Parathyroid adenoma (tissue), 2 donors: ENCODE measurements at regions not wholly inside any gene's neighbourhood (a gene's known extent, or its start where the extent isn't known, plus 50 kb on each side); places are given as distances from the start of the nearest gene placed in this dataset.

Experiments
- H2AFZ ChIP-seq: fragments of 300-600 bp; sonication (generic); one replicate; pipeline ENCODE4 v1.7.0; 2017; ENCODE audit warnings: antibody characterized with exemption, mild to moderate bottlenecking
- H3K27ac ChIP-seq: fragments of 300-600 bp; sonication (generic); one replicate; pipeline ENCODE4 v1.7.0; 2017
- H3K27me3 ChIP-seq: fragments of 300-600 bp; sonication (generic); one replicate; pipeline ENCODE4 v1.7.0; 2017; ENCODE audit warnings: low read length; ENCODE audit not compliant: control insufficient read depth, insufficient read depth
- H3K36me3 ChIP-seq: fragments of 300-600 bp; sonication (generic); one replicate; pipeline ENCODE4 v1.7.0; 2017; ENCODE audit warnings: low read length; ENCODE audit not compliant: control insufficient read depth, insufficient read depth
- H3K4me1 ChIP-seq: fragments of 300-600 bp; sonication (generic); one replicate; pipeline ENCODE4 v1.7.0; 2017; ENCODE audit warnings: control low read depth
- H3K4me2 ChIP-seq: fragments of 300-600 bp; sonication (generic); one replicate; pipeline ENCODE4 v1.7.0; 2017; ENCODE audit warnings: low read length
- H3K4me3 ChIP-seq: fragments of 300-600 bp; sonication (generic); one replicate; pipeline ENCODE4 v1.7.0; 2017; ENCODE audit warnings: low read depth, low read length
- H3K79me2 ChIP-seq: fragments of 300-600 bp; sonication (generic); one replicate; pipeline ENCODE4 v1.7.0; 2017; ENCODE audit warnings: control low read depth
- H3K9ac ChIP-seq: fragments of 300-600 bp; sonication (generic); one replicate; pipeline ENCODE4 v1.7.0; 2017; ENCODE audit warnings: mild to moderate bottlenecking
- H3K9me3 ChIP-seq: fragments of 300-600 bp; sonication (generic); one replicate; pipeline ENCODE4 v1.7.0; 2017; ENCODE audit warnings: low read length; ENCODE audit not compliant: control insufficient read depth
- TF ChIP-seq, protein P1 (sequence below): fragments of 300-600 bp; sonication (generic); IDR thresholded peaks from one replicate; pipeline ENCODE4 v1.7.0; 2017; ENCODE audit warnings: antibody characterized with exemption, mild to moderate bottlenecking
- donor health status: primary hyperparathyroidism.

DNA sequence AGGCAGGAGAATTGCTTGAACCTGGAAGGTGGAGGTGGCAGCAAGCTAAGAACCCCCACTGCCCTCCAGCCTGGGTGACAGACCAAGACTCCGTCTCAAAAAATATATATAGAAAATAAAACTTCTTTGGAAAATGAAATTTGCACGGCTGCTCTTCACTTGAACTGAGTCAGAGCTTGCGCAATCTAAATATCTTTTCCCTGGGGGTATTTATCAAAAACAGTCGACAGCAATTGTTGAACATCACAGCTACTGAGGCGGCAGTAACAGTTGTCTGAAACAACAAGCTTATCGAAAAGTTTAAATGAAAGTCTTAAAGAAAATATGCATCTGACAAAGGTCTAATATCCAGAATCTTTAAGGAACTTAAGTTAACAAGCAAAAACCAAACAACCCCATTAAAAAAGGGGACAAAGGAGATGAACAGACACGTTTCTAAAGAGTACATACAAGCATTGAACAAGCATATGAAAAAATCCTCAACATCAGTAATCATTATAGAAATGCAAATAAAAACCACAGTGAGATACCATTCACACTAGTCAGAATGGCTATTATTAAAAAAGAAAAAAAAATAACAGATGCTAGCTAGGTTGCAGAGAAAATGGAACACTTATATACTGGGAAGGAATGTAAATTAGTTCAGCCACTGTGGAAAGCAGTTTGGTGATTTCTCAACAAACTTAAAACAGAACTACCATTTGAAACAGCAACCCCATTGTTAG lies 153.6 kb upstream of the CDH9 start:
- Histone ChIP-seq H3K27ac (no peak overlapping the region), H3K9me3 (no peaks in the 10 kb centered on the region), H3K27me3 (no peaks in the 10 kb centered on the region), H3K4me3 (no peak overlapping the region), H3K4me1 (no peaks in the 10 kb centered on the region), H3K36me3 (no peaks in the 10 kb centered on the region), H2AFZ (no peak overlapping the region), H3K79me2 (no peaks in the 10 kb centered on the region), H3K9ac (no peak overlapping the region), H3K4me2 (no peak overlapping the region)
- TF ChIP-seq, protein P1, sequence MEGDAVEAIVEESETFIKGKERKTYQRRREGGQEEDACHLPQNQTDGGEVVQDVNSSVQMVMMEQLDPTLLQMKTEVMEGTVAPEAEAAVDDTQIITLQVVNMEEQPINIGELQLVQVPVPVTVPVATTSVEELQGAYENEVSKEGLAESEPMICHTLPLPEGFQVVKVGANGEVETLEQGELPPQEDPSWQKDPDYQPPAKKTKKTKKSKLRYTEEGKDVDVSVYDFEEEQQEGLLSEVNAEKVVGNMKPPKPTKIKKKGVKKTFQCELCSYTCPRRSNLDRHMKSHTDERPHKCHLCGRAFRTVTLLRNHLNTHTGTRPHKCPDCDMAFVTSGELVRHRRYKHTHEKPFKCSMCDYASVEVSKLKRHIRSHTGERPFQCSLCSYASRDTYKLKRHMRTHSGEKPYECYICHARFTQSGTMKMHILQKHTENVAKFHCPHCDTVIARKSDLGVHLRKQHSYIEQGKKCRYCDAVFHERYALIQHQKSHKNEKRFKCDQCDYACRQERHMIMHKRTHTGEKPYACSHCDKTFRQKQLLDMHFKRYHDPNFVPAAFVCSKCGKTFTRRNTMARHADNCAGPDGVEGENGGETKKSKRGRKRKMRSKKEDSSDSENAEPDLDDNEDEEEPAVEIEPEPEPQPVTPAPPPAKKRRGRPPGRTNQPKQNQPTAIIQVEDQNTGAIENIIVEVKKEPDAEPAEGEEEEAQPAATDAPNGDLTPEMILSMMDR, result no peak

DNA sequence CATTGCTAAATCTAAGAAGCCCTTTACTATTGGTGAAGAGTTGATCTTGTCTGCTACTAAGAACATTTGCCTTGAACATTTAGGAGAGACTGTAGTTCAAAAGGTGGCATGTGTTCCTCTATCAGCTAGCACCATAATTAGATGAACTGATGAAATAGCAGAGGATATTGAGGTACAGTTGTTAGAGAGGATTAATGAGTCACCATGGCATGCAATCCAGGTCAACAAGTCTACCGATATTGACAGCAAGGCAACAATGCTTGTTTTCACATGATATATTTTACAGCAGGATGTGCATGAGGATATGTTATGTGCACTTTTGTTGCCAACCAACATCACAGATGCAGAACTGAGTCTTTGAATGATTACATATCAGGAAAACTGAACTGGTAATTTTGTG lies 134.3 kb upstream of the CDH9 start:
- H3K4me2 ChIP-seq, result no peak overlapping the region
- TF ChIP-seq, protein P1, result no peak
- no peaks in the 10 kb centered on the region for H3K36me3 ChIP-seq
- no peak overlapping the region for H3K4me3 ChIP-seq
- H3K4me1 ChIP-seq, result no peaks in the 10 kb centered on the region
- no peak overlapping the region for H2AFZ ChIP-seq
- no peaks in the 10 kb centered on the region for H3K9me3 ChIP-seq
- H3K27me3 ChIP-seq, result no peaks in the 10 kb centered on the region
- no peak overlapping the region for H3K27ac ChIP-seq
- H3K9ac ChIP-seq, result no peak overlapping the region
- no peaks in the 10 kb centered on the region for H3K79me2 ChIP-seq

DNA sequence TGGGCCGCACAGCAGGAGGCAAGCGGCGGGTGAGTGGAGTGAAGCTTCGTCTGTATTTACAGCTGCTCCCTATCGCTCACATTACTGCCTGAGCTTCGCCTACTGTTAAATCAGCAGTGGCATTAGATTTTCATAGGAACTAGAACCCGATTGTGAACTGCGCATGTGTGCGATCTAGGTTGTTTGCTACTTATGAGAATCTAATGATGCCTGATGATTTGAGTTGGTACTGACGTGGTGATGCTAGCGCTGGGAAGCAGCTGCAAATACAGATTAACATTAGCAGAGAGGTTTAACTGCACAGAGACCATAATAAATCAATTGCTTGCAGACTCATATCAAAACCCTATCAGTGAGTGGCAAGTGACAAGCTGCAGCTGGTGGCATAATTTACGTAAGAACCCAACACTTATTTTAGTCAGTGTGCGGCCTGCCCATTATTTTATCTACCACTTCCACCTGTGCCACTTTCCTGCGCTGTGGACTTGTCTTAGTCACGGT lies 133.4 kb upstream of the CDH9 start:
- Histone ChIP-seq H3K4me1 (no peaks in the 10 kb centered on the region), H3K79me2 (no peaks in the 10 kb centered on the region), H3K27me3 (no peaks in the 10 kb centered on the region), H3K9me3 (no peaks in the 10 kb centered on the region), H3K36me3 (no peaks in the 10 kb centered on the region), H3K27ac (no peak overlapping the region), H3K4me2 (no peak overlapping the region), H2AFZ (no peak overlapping the region), H3K4me3 (no peak overlapping the region), H3K9ac (no peak overlapping the region)
- TF ChIP-seq, protein P1, result no peak

DNA sequence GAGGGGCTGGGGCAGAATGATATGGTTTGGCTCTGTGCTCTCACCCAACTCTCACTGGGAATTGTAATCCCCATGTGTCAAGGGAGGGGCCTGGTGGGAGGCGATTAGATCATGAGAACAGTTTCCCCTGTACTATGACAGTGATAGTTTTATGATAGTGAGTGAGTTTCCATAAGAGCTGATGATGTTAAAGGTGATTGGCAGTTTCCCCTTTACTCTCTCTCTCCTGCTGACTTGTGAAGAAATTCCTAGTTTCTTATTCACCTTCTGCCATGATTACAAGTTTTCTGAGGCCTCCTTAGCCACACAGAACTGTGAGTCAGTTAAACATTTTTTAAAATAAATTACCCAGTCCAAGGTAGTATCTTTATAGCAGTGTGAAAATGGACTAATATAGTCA lies 120.4 kb upstream of the CDH9 start:
- Histone ChIP-seq H3K4me3 (no peak overlapping the region), H3K27ac (no peak overlapping the region), H2AFZ (no peak overlapping the region), H3K9me3 (no peaks in the 10 kb centered on the region), H3K79me2 (no peaks in the 10 kb centered on the region), H3K4me1 (no peaks in the 10 kb centered on the region), H3K4me2 (no peak overlapping the region), H3K36me3 (no peaks in the 10 kb centered on the region), H3K9ac (no peak overlapping the region), H3K27me3 (no peaks in the 10 kb centered on the region)
- TF ChIP-seq, protein P1, result no peak

DNA sequence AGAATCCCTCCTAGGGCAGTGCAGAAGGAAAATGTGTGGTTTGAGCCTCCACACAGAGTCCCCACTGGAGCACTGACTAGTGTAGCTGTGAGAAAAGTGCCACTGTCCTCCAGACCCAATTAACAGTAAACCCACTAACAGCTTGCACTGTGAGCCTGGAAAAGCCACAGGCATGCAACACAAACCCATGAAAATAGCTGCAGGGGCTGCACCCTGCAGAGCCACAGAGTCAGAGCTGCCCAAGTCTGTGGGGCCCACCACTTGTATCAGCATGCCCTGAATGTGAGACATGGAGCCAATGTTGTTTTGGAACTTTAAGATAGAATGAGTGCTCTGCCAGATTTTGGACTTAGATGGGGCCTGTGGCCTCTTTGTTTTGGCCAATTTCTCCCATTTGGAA lies 119.8 kb upstream of the CDH9 start:
- Histone ChIP-seq H2AFZ (no peak overlapping the region), H3K27ac (no peak overlapping the region), H3K79me2 (no peaks in the 10 kb centered on the region), H3K27me3 (no peaks in the 10 kb centered on the region), H3K4me1 (no peaks in the 10 kb centered on the region), H3K4me2 (no peak overlapping the region), H3K4me3 (no peak overlapping the region), H3K9me3 (no peaks in the 10 kb centered on the region), H3K36me3 (no peaks in the 10 kb centered on the region), H3K9ac (no peak overlapping the region)
- TF ChIP-seq, protein P1, result no peak
